GM12878 (cell line): ENCODE measurements at regions not wholly inside any gene's neighbourhood (a gene's known extent, or its start where the extent isn't known, plus 50 kb on each side); places are given as distances from the start of the nearest gene placed in this dataset.

Experiments
- ATAC-seq: fragments of 200-7000 bp; cut with Tn5 transposase; 3 replicates; pipeline ENCODE4 v1.9.1; 2020; ENCODE audit warnings: mild to moderate bottlenecking, moderate library complexity
- BruUV-seq: library from RNA; stranded (reverse); fragments of 400-500 nt; replicated peaks from 2 replicates; lab custom pipeline; 2021; lab: Mats Ljungman, UMichigan
- CTCF ChIA-PET: fragments of 300-600 bp; sonication (Branson Sonifier 250); formaldehyde crosslinking; extraction: SDS; loops from one replicate; lab custom pipeline; 2021; ENCODE audit warnings: inconsistent platforms; lab: Yijun Ruan, JAX
- POLR2A ChIA-PET: fragments of 350-600 bp; formaldehyde crosslinking; extraction: SDS; loops from one replicate; lab custom pipeline; 2021; ENCODE audit warnings: inconsistent platforms; lab: Charles Lee
- RAD21 ChIA-PET: fragments of 300-600 bp; sonication (Branson Sonifier 250); formaldehyde crosslinking; loops from one replicate; lab custom pipeline; 2023; ENCODE audit warnings: antibody characterized with exemption; ENCODE audit not compliant: unreplicated experiment; lab: Charles Lee
- SMC1A ChIA-PET: fragments of 300-600 bp; sonication (Branson Sonifier 250); formaldehyde crosslinking; loops from one replicate; lab custom pipeline; 2023; ENCODE audit not compliant: unreplicated experiment, uncharacterized antibody; lab: Charles Lee
- DNase-seq: peaks from one replicate; pipeline ENCODE4 v3.0.0-alpha.2; 2011; ENCODE audit warnings: low read depth, low spot score
- FAIRE-seq: peaks from 3 replicates; lab custom pipeline; 2011; peaks lifted over from hg19 to GRCh38; lab: Jason Lieb, UNC
- H2AFZ ChIP-seq: 2 replicates; pipeline ENCODE4 v1.6.0; 2011; ENCODE audit warnings: low read depth, low read length, control low read depth; ENCODE audit not compliant: control insufficient read depth
- H3K27ac ChIP-seq: 2 replicates; pipeline ENCODE4 v1.5.1; 2011; ENCODE audit warnings: control low read depth; ENCODE audit not compliant: control insufficient read depth, insufficient read depth
- H3K27me3 ChIP-seq, 2 experiments: replicated peaks in 1 of 2; 2 replicates each; pipeline versions ENCODE4 v1.6.0 to v1.6.1; 2011; ENCODE audit warnings: low read length in 1 of 2; ENCODE audit not compliant: control insufficient read depth in 2 of 2, insufficient read depth in 2 of 2
- H3K36me3 ChIP-seq, 2 experiments: 2 replicates each; pipeline ENCODE4 v1.5.1; 2011; ENCODE audit warnings: low read length in 1 of 2; ENCODE audit not compliant: control insufficient read depth in 2 of 2, insufficient read depth in 2 of 2
- H3K4me1 ChIP-seq: 2 replicates; pipeline ENCODE4 v1.6.1; 2011; ENCODE audit warnings: mild to moderate bottlenecking, low read length, moderate library complexity, mixed read lengths; ENCODE audit not compliant: control insufficient read depth, insufficient read depth
- H3K4me2 ChIP-seq: 2 replicates; pipeline ENCODE4 v1.6.0; 2011; ENCODE audit warnings: control low read depth; ENCODE audit not compliant: control insufficient read depth, insufficient read depth
- H3K4me3 ChIP-seq: fragments of 200-600 bp; sonication (generic); 2 replicates; pipeline ENCODE4 v1.5.1; 2016
- H3K79me2 ChIP-seq: 2 replicates; pipeline ENCODE4 v1.6.0; 2011; ENCODE audit warnings: low read length; ENCODE audit not compliant: control insufficient read depth, insufficient read depth
- H3K9ac ChIP-seq: 2 replicates; pipeline ENCODE4 v1.8.0; 2011; ENCODE audit warnings: low read length, control low read depth, mixed read lengths; ENCODE audit not compliant: control insufficient read depth, insufficient read depth
- H3K9me3 ChIP-seq: replicated peaks from 3 replicates; pipeline ENCODE4 v1.5.1; 2011; ENCODE audit warnings: mild to moderate bottlenecking, low read length; ENCODE audit not compliant: control insufficient read depth, insufficient read depth
- H4K20me1 ChIP-seq: 2 replicates; pipeline ENCODE4 v1.6.0; 2011; ENCODE audit not compliant: control insufficient read depth, insufficient read depth
- ATF7 ChIP-seq: fragments of 450-650 bp; IDR thresholded peaks from 2 replicates; pipeline ENCODE4 v1.6.1; 2016; ENCODE audit warnings: low read depth, mild to moderate bottlenecking
- ELK1 ChIP-seq: IDR thresholded peaks from 2 replicates; pipeline ENCODE4 v1.6.1; 2012; ENCODE audit warnings: low read depth, low read length, improper control_type of control experiment
- IRF3 ChIP-seq: fragments of 450-650 bp; IDR thresholded peaks from 2 replicates; pipeline ENCODE4 v1.6.1; 2014; ENCODE audit warnings: mild to moderate bottlenecking
- KLF5 ChIP-seq: fragments of 450-650 bp; IDR thresholded peaks from 2 replicates; pipeline ENCODE4 v1.6.1; 2014; ENCODE audit warnings: mild to moderate bottlenecking; ENCODE audit not compliant: partially characterized antibody
- MEF2B ChIP-seq: fragments of 450-650 bp; IDR thresholded peaks from 2 replicates; pipeline ENCODE4 v1.6.1; 2018; ENCODE audit warnings: mild to moderate bottlenecking, moderate library complexity; ENCODE audit not compliant: partially characterized antibody, poor library complexity, severe bottlenecking
- NR2F1 ChIP-seq: fragments of 450-650 bp; conservative IDR thresholded peaks from 2 replicates; pipeline ENCODE4 v1.6.1; 2017; ENCODE audit warnings: mild to moderate bottlenecking
- NRF1 ChIP-seq: conservative IDR thresholded peaks from 2 replicates; pipeline ENCODE4 v1.6.1; 2011; ENCODE audit warnings: mild to moderate bottlenecking, low read depth, low read length, improper control_type of control experiment
- WGBS: methylation state at CpG from one replicate; pipeline ENCODE4 v1.1.6; 2016; ENCODE audit warnings: low lambda C conversion rate; ENCODE audit not compliant: insufficient replicate concordance, insufficient coverage; ENCODE audit errors: missing lambda C conversion rate; 5-methylcytosine and 5-hydroxymethylcytosine counted together
- in situ Hi-C: fragments of 300-500 bp; cut with MboI; formaldehyde crosslinking; loops from 9 replicates; pipeline ENCODE4 v1.14.3; 2018; ENCODE audit warnings: mixed read lengths
- intact Hi-C: fragments of 100-400 bp; cut with micrococcal nuclease; formaldehyde crosslinking; loops from one replicate; pipeline ENCODE4 v1.14.2; 2022; ENCODE audit not compliant: unreplicated experiment
- TF ChIP-seq, protein P1 (sequence below): fragments of 450-650 bp; IDR thresholded peaks from 2 replicates; pipeline ENCODE4 v1.6.1; 2017; ENCODE audit warnings: mild to moderate bottlenecking, moderate library complexity

DNA sequence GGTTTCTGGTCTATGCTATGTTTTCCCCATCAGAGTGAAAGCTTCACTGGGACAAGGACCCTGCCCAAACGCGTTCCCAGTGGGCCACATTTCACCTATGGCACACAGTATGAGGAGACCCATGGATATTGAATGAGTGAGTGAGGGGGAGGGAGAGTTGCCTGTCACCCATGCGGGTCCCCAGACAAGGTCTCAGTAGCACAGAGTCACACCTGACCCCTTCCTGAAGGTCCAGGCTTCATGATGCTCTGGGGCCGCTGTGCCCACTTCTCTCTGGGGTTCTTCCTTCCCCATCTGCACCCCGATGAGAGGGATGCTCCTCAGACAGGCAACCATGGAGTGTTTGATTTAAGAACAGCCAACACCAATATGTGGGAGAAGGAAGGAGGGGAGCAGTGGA, 72.3 kb upstream of the CSF3R start:
- no peak for DNase-seq
- WGBS: 7% methylated on average over 5 of the region's 5 CpGs
- intact Hi-C loops: no loop called here

More for the DNA sequence above, 72.3 kb upstream of the CSF3R start:
- TF ChIP-seq NRF1 (no peak), KLF5 (no peak), MEF2B (no peak), ATF7 (no peak), ELK1 (no peak), IRF3 (no peak), NR2F1 (no peak)
- TF ChIP-seq, protein P1, sequence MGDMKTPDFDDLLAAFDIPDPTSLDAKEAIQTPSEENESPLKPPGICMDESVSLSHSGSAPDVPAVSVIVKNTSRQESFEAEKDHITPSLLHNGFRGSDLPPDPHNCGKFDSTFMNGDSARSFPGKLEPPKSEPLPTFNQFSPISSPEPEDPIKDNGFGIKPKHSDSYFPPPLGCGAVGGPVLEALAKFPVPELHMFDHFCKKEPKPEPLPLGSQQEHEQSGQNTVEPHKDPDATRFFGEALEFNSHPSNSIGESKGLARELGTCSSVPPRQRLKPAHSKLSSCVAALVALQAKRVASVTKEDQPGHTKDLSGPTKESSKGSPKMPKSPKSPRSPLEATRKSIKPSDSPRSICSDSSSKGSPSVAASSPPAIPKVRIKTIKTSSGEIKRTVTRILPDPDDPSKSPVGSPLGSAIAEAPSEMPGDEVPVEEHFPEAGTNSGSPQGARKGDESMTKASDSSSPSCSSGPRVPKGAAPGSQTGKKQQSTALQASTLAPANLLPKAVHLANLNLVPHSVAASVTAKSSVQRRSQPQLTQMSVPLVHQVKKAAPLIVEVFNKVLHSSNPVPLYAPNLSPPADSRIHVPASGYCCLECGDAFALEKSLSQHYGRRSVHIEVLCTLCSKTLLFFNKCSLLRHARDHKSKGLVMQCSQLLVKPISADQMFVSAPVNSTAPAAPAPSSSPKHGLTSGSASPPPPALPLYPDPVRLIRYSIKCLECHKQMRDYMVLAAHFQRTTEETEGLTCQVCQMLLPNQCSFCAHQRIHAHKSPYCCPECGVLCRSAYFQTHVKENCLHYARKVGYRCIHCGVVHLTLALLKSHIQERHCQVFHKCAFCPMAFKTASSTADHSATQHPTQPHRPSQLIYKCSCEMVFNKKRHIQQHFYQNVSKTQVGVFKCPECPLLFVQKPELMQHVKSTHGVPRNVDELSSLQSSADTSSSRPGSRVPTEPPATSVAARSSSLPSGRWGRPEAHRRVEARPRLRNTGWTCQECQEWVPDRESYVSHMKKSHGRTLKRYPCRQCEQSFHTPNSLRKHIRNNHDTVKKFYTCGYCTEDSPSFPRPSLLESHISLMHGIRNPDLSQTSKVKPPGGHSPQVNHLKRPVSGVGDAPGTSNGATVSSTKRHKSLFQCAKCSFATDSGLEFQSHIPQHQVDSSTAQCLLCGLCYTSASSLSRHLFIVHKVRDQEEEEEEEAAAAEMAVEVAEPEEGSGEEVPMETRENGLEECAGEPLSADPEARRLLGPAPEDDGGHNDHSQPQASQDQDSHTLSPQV: no peak
- no peak overlapping the region for H3K9ac ChIP-seq
- ATAC-seq (no peak), FAIRE-seq (no peak)
- no peak overlapping the region for H3K4me2 ChIP-seq
- H2AFZ ChIP-seq: no peak overlapping the region
- no peaks in the 10 kb centered on the region for H3K36me3 ChIP-seq
- SMC1A ChIA-PET: interaction anchor here (1.2 kb wide), 1 partner anchor 9 kb away, joined by 3 read pairs; no protein-coding TSS in a partner anchor
- no peak overlapping the region for H3K27ac ChIP-seq
- no peaks in the 10 kb centered on the region for H3K79me2 ChIP-seq
- in situ Hi-C loops: no loop called here
- H4K20me1 ChIP-seq: no peaks in the 10 kb centered on the region
- POLR2A ChIA-PET: no interaction called here
- no peak overlapping the region for H3K4me3 ChIP-seq
- H3K27me3 ChIP-seq: no peaks in the 10 kb centered on the region
- H3K9me3 ChIP-seq: no peaks in the 10 kb centered on the region
- BruUV-seq: no TSS peak
- no peaks in the 10 kb centered on the region for H3K4me1 ChIP-seq
- CTCF ChIA-PET: interaction anchor here (0.7 to 1.4 kb wide), 2 partner anchors 10 to 15 kb away, joined by 3 read pairs; no protein-coding TSS in a partner anchor
- RAD21 ChIA-PET: no interaction called here
